ENCODE measurements at regions not wholly inside any gene's neighbourhood (a gene's known extent, or its start where the extent isn't known, plus 50 kb on each side); places are given as distances from the start of the nearest gene placed in this dataset.
"Not testable (repeated sequence)": the region's sequence is repeated elsewhere in the genome, so short reads cannot be mapped to it uniquely, and the experiment has no call there.

DNA sequence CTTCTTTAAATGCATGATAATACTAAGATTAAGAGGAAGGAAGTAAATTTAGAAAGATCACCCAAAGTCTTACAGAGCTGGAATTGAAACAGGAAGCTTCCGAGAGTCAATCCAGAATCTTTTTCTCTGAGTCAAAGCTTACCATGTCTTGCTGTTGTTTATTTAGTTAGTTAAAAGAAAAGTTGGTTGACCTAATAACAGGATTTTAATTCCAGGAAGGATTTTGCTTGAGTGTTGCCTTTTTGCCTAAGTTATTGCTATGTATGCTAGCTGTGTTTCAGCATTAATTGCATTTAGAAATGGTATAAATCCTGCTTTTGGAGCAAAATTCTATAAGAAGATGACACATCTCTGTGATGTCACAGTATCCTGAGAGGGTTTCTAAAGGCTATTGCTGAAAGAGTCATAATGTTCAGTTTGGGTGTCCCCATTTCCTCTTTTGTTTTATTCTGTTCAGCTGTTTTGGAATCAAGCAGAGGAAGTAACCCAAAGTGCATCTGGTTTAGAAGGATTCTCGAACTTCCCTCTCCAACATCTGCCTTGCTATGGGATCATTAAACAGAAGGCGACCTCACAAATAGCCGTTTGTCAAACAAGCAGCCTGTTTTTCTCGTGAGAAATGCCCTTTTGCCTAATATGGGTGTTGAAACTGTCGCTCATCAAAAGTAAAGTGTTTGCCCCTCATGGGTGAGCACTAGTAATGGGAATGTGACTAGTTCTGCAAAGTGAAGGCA lies 271.5 kb upstream of the MMADHC start:
- H3K27me3 ChIP-seq (ENCODE audit: low read depth, low read length), result no peaks in the 10 kb centered on the region
- peak overlapping the region; percentile 1; the same call in 1 of the 2 replicates for H3K27ac ChIP-seq (ENCODE audit: low read length)
- TF ChIP-seq, protein P1, sequence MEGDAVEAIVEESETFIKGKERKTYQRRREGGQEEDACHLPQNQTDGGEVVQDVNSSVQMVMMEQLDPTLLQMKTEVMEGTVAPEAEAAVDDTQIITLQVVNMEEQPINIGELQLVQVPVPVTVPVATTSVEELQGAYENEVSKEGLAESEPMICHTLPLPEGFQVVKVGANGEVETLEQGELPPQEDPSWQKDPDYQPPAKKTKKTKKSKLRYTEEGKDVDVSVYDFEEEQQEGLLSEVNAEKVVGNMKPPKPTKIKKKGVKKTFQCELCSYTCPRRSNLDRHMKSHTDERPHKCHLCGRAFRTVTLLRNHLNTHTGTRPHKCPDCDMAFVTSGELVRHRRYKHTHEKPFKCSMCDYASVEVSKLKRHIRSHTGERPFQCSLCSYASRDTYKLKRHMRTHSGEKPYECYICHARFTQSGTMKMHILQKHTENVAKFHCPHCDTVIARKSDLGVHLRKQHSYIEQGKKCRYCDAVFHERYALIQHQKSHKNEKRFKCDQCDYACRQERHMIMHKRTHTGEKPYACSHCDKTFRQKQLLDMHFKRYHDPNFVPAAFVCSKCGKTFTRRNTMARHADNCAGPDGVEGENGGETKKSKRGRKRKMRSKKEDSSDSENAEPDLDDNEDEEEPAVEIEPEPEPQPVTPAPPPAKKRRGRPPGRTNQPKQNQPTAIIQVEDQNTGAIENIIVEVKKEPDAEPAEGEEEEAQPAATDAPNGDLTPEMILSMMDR (IDR thresholded peaks at IDR 0.05; ENCODE audit: low read depth, low read length), result no peak
- TF ChIP-seq EZH2phosphoT487 (IDR thresholded peaks at IDR 0.05; ENCODE audit: low read depth), result no peak
- no peaks in the 10 kb centered on the region for H3K36me3 ChIP-seq (replicated peaks; ENCODE audit: low read depth, low read length)
- peaks cover 25% of the 10 kb centered on the region for H3K4me1 ChIP-seq (ENCODE audit: low read length)
- H3K79me2 ChIP-seq (ENCODE audit: low read length), result no peaks in the 10 kb centered on the region
- H3K4me3 ChIP-seq (ENCODE audit: low read length), result no peak overlapping the region
- H3K9ac ChIP-seq (ENCODE audit: low read length), result no peak overlapping the region
- H4K20me1 ChIP-seq (ENCODE audit: insufficient read depth, low read length), result no peaks in the 10 kb centered on the region
- peaks cover 2% of the 10 kb centered on the region; the same call in 1 of the 2 replicates for H3K9me3 ChIP-seq (ENCODE audit: insufficient read depth, low read length)
- no peak overlapping the region for H2AFZ ChIP-seq (ENCODE audit: low read depth, low read length)
- peak overlapping the region; percentile 32 for H3K4me2 ChIP-seq (ENCODE audit: low read length)

DNA sequence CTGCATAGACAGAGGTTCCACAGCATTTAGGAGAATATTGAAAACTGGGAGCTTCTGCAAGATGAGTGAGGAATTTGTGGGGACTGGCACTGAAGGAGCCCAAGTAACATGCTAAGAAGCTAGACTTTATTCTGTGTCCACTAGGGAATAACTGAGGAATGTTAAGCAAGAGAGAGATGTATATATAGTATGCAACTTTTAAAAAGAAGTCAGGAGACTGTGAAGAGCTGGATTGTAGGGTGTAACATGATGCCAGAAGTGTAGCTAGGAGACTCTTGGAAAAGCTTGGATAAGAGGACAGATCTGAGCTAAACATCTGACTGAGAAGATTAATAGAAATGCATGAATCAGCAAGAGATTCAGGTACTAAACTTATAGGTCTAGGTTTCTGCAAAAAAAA lies 270.6 kb upstream of the MMADHC start:
- Histone ChIP-seq H3K36me3 (replicated peaks; ENCODE audit: low read depth, low read length) (no peaks in the 10 kb centered on the region), H3K4me2 (ENCODE audit: low read length) (peak overlapping the region; percentile 11; the same call in 1 of the 2 replicates), H3K4me1 (ENCODE audit: low read length) (peaks cover 25% of the 10 kb centered on the region), H3K79me2 (ENCODE audit: low read length) (no peaks in the 10 kb centered on the region), H3K27ac (ENCODE audit: low read length) (no peak overlapping the region), H3K4me3 (ENCODE audit: low read length) (no peak overlapping the region), H3K27me3 (ENCODE audit: low read depth, low read length) (no peaks in the 10 kb centered on the region), H4K20me1 (ENCODE audit: insufficient read depth, low read length) (no peaks in the 10 kb centered on the region), H3K9me3 (ENCODE audit: insufficient read depth, low read length) (peaks cover 2% of the 10 kb centered on the region; the same call in 1 of the 2 replicates), H3K9ac (ENCODE audit: low read length) (no peak overlapping the region), H2AFZ (ENCODE audit: low read depth, low read length) (no peak overlapping the region)
- TF ChIP-seq EZH2phosphoT487 (IDR thresholded peaks at IDR 0.05; ENCODE audit: low read depth), result no peak
- TF ChIP-seq, protein P1 (IDR thresholded peaks at IDR 0.05; ENCODE audit: low read depth, low read length), result no peak

DNA sequence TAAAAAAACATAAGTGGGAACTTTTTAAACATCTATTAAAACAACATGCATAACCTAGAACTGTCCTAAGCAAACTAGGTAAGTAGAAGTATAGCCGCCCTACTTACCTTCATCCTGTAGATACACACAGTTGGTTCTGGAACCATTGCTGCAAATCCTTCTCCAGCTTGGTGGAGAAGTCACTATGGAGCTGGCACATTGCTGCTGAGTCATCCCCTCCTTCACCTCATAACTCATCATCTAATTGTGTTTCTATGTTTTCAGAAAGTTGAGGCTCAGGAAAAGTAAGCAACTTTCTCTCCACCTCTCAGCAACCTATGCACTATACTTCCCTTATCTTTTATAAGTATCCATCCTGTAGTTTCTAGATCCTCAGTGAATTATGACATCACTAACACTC lies 269.8 kb upstream of the MMADHC start:
- no peaks in the 10 kb centered on the region for H4K20me1 ChIP-seq (ENCODE audit: insufficient read depth, low read length)
- H3K27ac ChIP-seq (ENCODE audit: low read length), result no peak overlapping the region
- no peaks in the 10 kb centered on the region; the same call in 1 of the 2 replicates for H3K9me3 ChIP-seq (ENCODE audit: insufficient read depth, low read length)
- H3K4me3 ChIP-seq (ENCODE audit: low read length), result no peak overlapping the region
- H3K4me1 ChIP-seq (ENCODE audit: low read length), result peaks cover 25% of the 10 kb centered on the region
- no peak overlapping the region for H3K9ac ChIP-seq (ENCODE audit: low read length)
- no peaks in the 10 kb centered on the region for H3K27me3 ChIP-seq (ENCODE audit: low read depth, low read length)
- H3K79me2 ChIP-seq (ENCODE audit: low read length), result no peaks in the 10 kb centered on the region
- H3K36me3 ChIP-seq (replicated peaks; ENCODE audit: low read depth, low read length), result no peaks in the 10 kb centered on the region
- no peak overlapping the region for H3K4me2 ChIP-seq (ENCODE audit: low read length)
- TF ChIP-seq EZH2phosphoT487 (IDR thresholded peaks at IDR 0.05; ENCODE audit: low read depth), result no peak
- TF ChIP-seq, protein P1 (IDR thresholded peaks at IDR 0.05; ENCODE audit: low read depth, low read length), result no peak
- no peak overlapping the region for H2AFZ ChIP-seq (ENCODE audit: low read depth, low read length)

DNA sequence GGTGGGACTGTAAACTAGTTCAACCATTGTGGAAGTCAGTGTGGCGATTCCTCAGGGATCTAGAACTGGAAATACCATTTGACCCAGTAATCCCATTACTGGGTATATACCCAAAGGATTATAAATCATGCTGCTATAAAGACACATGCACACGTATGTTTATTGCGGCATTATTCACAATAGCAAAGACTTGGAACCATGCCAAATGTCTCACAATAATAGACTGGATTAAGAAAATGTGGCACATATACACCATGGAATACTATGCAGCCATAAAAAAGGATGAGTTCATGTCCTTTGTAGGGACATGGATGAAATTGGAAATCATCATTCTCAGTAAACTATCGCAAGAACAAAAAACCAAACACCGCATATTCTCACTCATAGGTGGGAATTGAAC lies 268.3 kb upstream of the MMADHC start:
- H3K9me3 ChIP-seq (ENCODE audit: insufficient read depth, low read length); H2AFZ ChIP-seq (ENCODE audit: low read depth, low read length); H3K4me3 ChIP-seq (ENCODE audit: low read length); H3K27ac ChIP-seq (ENCODE audit: low read length); H3K79me2 ChIP-seq (ENCODE audit: low read length); H3K4me2 ChIP-seq (ENCODE audit: low read length); H3K9ac ChIP-seq (ENCODE audit: low read length); H4K20me1 ChIP-seq (ENCODE audit: insufficient read depth, low read length); H3K27me3 ChIP-seq (ENCODE audit: low read depth, low read length); H3K36me3 ChIP-seq (replicated peaks; ENCODE audit: low read depth, low read length): not testable (repeated sequence)
- H3K4me1 ChIP-seq (ENCODE audit: low read length), result peaks cover 25% of the 10 kb centered on the region
